K562 (cell line): ENCODE measurements at regions not wholly inside any gene's neighbourhood (a gene's known extent, or its start where the extent isn't known, plus 50 kb on each side); places are given as distances from the start of the nearest gene placed in this dataset.

ENCODE experiments used
- ATAC-seq: fragments of 200-7000 bp; cut with Tn5 transposase; 3 replicates; pipeline ENCODE4 v1.9.1; 2020; ENCODE audit warnings: moderate library complexity
- BruUV-seq: library from RNA; stranded (reverse); fragments of 400-500 nt; replicated peaks from 2 replicates; lab custom pipeline; 2021; lab: Mats Ljungman, UMichigan
- CTCF ChIA-PET: fragments of 300-600 bp; formaldehyde crosslinking; extraction: SDS; loops from one replicate; lab custom pipeline; 2021; ENCODE audit warnings: low intra/inter-chr PET ratio; lab: Yijun Ruan, JAX
- POLR2A ChIA-PET: fragments of 300-600, 350-650 bp; sonication (Branson Sonifier 250); formaldehyde crosslinking; extraction: SDS; loops from one replicate; lab custom pipeline; 2021; ENCODE audit warnings: antibody characterized with exemption, inconsistent platforms; lab: Yijun Ruan, JAX
- DNase-seq, 4 experiments: peaks; one replicate each; pipeline versions ENCODE4 v3.0.0 to v3.0.0-alpha.2; 2011 to 2018; ENCODE audit warnings: low spot score in 3 of 4, mixed read lengths in 3 of 4; ENCODE audit errors: extremely low read depth in 1 of 4
- FAIRE-seq: peaks from 2 replicates; lab custom pipeline; 2011; peaks lifted over from hg19 to GRCh38; lab: Jason Lieb, UNC
- H2AFZ ChIP-seq: 2 replicates; pipeline ENCODE4 v1.6.0; 2011; ENCODE audit warnings: low read depth, low read length, control low read depth, inconsistent platforms
- H3K27ac ChIP-seq: fragments of 200-600 bp; 3 replicates; pipeline ENCODE4 v1.8.0; 2011; ENCODE audit warnings: low read depth, mild to moderate bottlenecking, control low read depth, inconsistent platforms, low read length, moderate library complexity, mixed read lengths; ENCODE audit errors: extremely low read depth
- H3K27me3 ChIP-seq, 2 experiments: fragments of 300-600 bp in 1 of 2; 2 replicates in 1 of 2; 3 replicates in 1 of 2; pipeline versions ENCODE4 v1.6.0 to v1.8.0; 2011; ENCODE audit warnings: inconsistent platforms in 2 of 2, low read length in 2 of 2, mild to moderate bottlenecking in 1 of 2, mixed read lengths in 1 of 2, moderate library complexity in 1 of 2; ENCODE audit not compliant: control insufficient read depth in 2 of 2, insufficient read depth in 2 of 2
- H3K36me3 ChIP-seq: fragments of 300-600 bp; 3 replicates; pipeline ENCODE4 v1.8.0; 2011; ENCODE audit warnings: mild to moderate bottlenecking, low read length, inconsistent platforms; ENCODE audit not compliant: control insufficient read depth, insufficient read depth
- H3K4me1 ChIP-seq, 2 experiments: fragments of 200-600 bp in 1 of 2; replicated peaks in 1 of 2; 2 replicates in 1 of 2; 3 replicates in 1 of 2; pipeline versions ENCODE4 v1.5.1 to v1.8.0; 2011; ENCODE audit warnings: inconsistent platforms in 2 of 2, low read length in 2 of 2, mild to moderate bottlenecking in 1 of 2, mixed read lengths in 1 of 2, moderate library complexity in 1 of 2; ENCODE audit not compliant: control insufficient read depth in 2 of 2, insufficient read depth in 2 of 2
- H3K4me2 ChIP-seq: 2 replicates; pipeline ENCODE4 v1.6.1; 2011; ENCODE audit warnings: low read length, control low read depth, inconsistent platforms, mixed read lengths; ENCODE audit not compliant: insufficient read depth
- H3K4me3 ChIP-seq: fragments of 200-600 bp; sonication (generic), shearing (Covaris generic); 2 replicates; pipeline ENCODE4 v1.5.1; 2016; ENCODE audit warnings: control low read depth, inconsistent platforms
- H3K79me2 ChIP-seq: fragments of 200-600 bp; 3 replicates; pipeline ENCODE4 v1.8.0; 2011; ENCODE audit warnings: low read length, inconsistent platforms; ENCODE audit not compliant: control insufficient read depth, insufficient read depth
- H3K9ac ChIP-seq, 2 experiments: 2 replicates each; pipeline versions ENCODE4 v1.6.0 to v1.6.1; 2011; ENCODE audit warnings: low read depth in 2 of 2, low read length in 2 of 2, control low read depth in 1 of 2, inconsistent platforms in 1 of 2, mild to moderate bottlenecking in 1 of 2, mixed read lengths in 1 of 2; ENCODE audit not compliant: insufficient read depth in 1 of 2
- H3K9me1 ChIP-seq: one replicate; pipeline ENCODE4 v1.6.0; 2011; ENCODE audit warnings: inconsistent platforms, mild to moderate bottlenecking, low read length, moderate library complexity; ENCODE audit not compliant: control insufficient read depth, insufficient read depth
- H3K9me3 ChIP-seq: replicated peaks from 2 replicates; pipeline ENCODE4 v1.5.1; 2011; ENCODE audit warnings: low read depth, low read length, inconsistent platforms; ENCODE audit not compliant: control insufficient read depth, insufficient read depth
- H4K20me1 ChIP-seq: replicated peaks from 2 replicates; pipeline ENCODE4 v1.6.1; 2011; ENCODE audit warnings: low read length, inconsistent platforms, mixed read lengths; ENCODE audit not compliant: control insufficient read depth, insufficient read depth
- ATF3 ChIP-seq, 2 experiments: fragments of 450-650 bp in 1 of 2; sonication (generic) in 1 of 2; formaldehyde crosslinking in 1 of 2; IDR thresholded peaks in 1 of 2; conservative IDR thresholded peaks in 1 of 2; 2 replicates each; pipeline versions ENCODE4 v1.6.1 to v1.8.1; 2016 to 2023; ENCODE audit warnings: mild to moderate bottlenecking in 2 of 2, moderate library complexity in 2 of 2, inconsistent platforms in 1 of 2, missing genetic modification reagents in 1 of 2
- CTCF ChIP-seq, 3 experiments: IDR thresholded peaks in 2 of 3; conservative IDR thresholded peaks in 1 of 3; 2 replicates each; pipeline ENCODE4 v1.5.1; 2011 to 2012; ENCODE audit warnings: low read length in 3 of 3, mild to moderate bottlenecking in 3 of 3, control low read depth in 2 of 3, improper control_type of control experiment in 1 of 3, inconsistent platforms in 1 of 3, low read depth in 1 of 3, mixed read lengths in 1 of 3, moderate library complexity in 1 of 3; ENCODE audit not compliant: insufficient read depth in 2 of 3
- GABPB2 ChIP-seq: fragments of 250-450 bp; sonication (Bioruptor Pico); conservative IDR thresholded peaks from 2 replicates; pipeline ENCODE4 v1.5.1; 2021; ENCODE audit warnings: mild to moderate bottlenecking
- GATAD2B ChIP-seq: fragments of 450-650 bp; IDR thresholded peaks from 2 replicates; pipeline ENCODE4 v1.6.1; 2017; ENCODE audit warnings: mild to moderate bottlenecking, borderline replicate concordance
- HDAC2 ChIP-seq: fragments of 450-650 bp; IDR thresholded peaks from 2 replicates; pipeline ENCODE4 v1.6.1; 2016; ENCODE audit warnings: mild to moderate bottlenecking
- IFI16 ChIP-seq: fragments of 250-450 bp; sonication (Bioruptor Pico); IDR thresholded peaks from 2 replicates; pipeline ENCODE4 v2.1.2; 2022; ENCODE audit warnings: mild to moderate bottlenecking, inconsistent platforms
- SIN3B ChIP-seq: fragments of 450-650 bp; IDR thresholded peaks from 2 replicates; pipeline ENCODE4 v1.6.1; 2017; ENCODE audit warnings: low read depth, mild to moderate bottlenecking, moderate library complexity
- TCF15 ChIP-seq: fragments of 250-450 bp; sonication (Bioruptor Pico); IDR thresholded peaks from 2 replicates; pipeline ENCODE4 v1.8.0; 2022; ENCODE audit warnings: moderate library complexity, mild to moderate bottlenecking, inconsistent platforms
- UBTF ChIP-seq, 2 experiments: IDR thresholded peaks; 2 replicates each; pipeline ENCODE4 v1.6.1; 2012; ENCODE audit warnings: improper control_type of control experiment in 2 of 2, low read depth in 2 of 2, low read length in 2 of 2, borderline replicate concordance in 1 of 2
- USF1 ChIP-seq: sonication (generic); formaldehyde crosslinking; IDR thresholded peaks from 2 replicates; pipeline ENCODE4 v1.9.0; 2022; ENCODE audit warnings: mild to moderate bottlenecking, missing genetic modification reagents
- ZBTB7A ChIP-seq: IDR thresholded peaks from 2 replicates; pipeline ENCODE4 v1.6.1; 2011; ENCODE audit warnings: low read depth, mild to moderate bottlenecking, low read length, moderate library complexity, borderline replicate concordance; ENCODE audit not compliant: control insufficient read depth
- ZNF347 ChIP-seq: fragments of 450-650 bp; formaldehyde crosslinking; IDR thresholded peaks from 2 replicates; pipeline ENCODE4 v1.4.0; 2020; ENCODE audit warnings: low read depth, mild to moderate bottlenecking, moderate library complexity
- ZZZ3 ChIP-seq: fragments of 450-650 bp; IDR thresholded peaks from 2 replicates; pipeline ENCODE4 v1.6.1; 2016; ENCODE audit warnings: antibody characterized with exemption, mild to moderate bottlenecking, moderate library complexity
- WGBS: fragments of 100-300 bp; shearing (Covaris generic); methylation state at CpG from one replicate; pipeline ENCODE4 v1.1.6; 2016; ENCODE audit warnings: low coverage, mixed read lengths; ENCODE audit not compliant: insufficient coverage; ENCODE audit errors: missing lambda C conversion rate; 5-methylcytosine and 5-hydroxymethylcytosine counted together
- in situ Hi-C: fragments of 300-500 bp; cut with MboI; formaldehyde crosslinking; loops from 4 replicates; pipeline ENCODE4 v1.15.0; 2018; ENCODE audit warnings: inconsistent platforms, mixed read lengths
- intact Hi-C: fragments of 100-400 bp; cut with micrococcal nuclease; formaldehyde crosslinking; loops from 2 replicates; pipeline ENCODE4 v1.14.2; 2022

- no peak for ATAC-seq
- WGBS: 3% methylated on average over 5 of the region's 6 CpGs
- CTCF ChIA-PET: no interaction called here
Observed at GRCh38 chr13:73657821-73658540, 476.2 kb downstream of the KLF12 start.

More at GRCh38 chr13:73657821-73658540, 476.2 kb downstream of the KLF12 start:
- Histone ChIP-seq H3K36me3 (no peaks in the 10 kb centered on the region), H3K4me2 (no peak overlapping the region), H3K27ac (no peak overlapping the region), H3K79me2 (no peaks in the 10 kb centered on the region), H3K9me3 (no peaks in the 10 kb centered on the region), H2AFZ (no peak overlapping the region), H3K9me1 (no peaks in the 10 kb centered on the region), H3K4me3 (no peak overlapping the region), H3K27me3 (peaks cover 0 to 9% of the 10 kb centered on the region in 2 experiments; a peak in 1 of 5 replicates), H3K4me1 (no peaks in the 10 kb centered on the region; a peak in 1 of 5 replicates), H4K20me1 (no peaks in the 10 kb centered on the region), H3K9ac (no peak overlapping the region)
- FAIRE-seq: no peak
- in situ Hi-C loops: no loop called here
- POLR2A ChIA-PET: interaction anchor here (0.7 kb wide), 1 partner anchor 9 kb away, joined by 3 read pairs; no protein-coding TSS in a partner anchor
- intact Hi-C loops: no loop called here
- TF ChIP-seq HDAC2: no peak
- TF ChIP-seq GABPB2: no peak
- no peak for TF ChIP-seq TCF15 (CRISPR knock-in tag)
- TF ChIP-seq GATAD2B: no peak
- TF ChIP-seq CTCF (IDR thresholded peaks at IDR 0.05 in 2 of 3, conservative IDR thresholded peaks at IDR 0.05 in 1 of 3; ENCODE audit: insufficient read depth in 2 of 3, low read depth in 1 of 3, low read length in 3 of 3): no peak
- no peak for TF ChIP-seq ZBTB7A
- no peak for TF ChIP-seq SIN3B
- no peak for TF ChIP-seq USF1
- TF ChIP-seq ATF3 (IDR thresholded peaks at IDR 0.05): no peak
- TF ChIP-seq ATF3 (CRISPR knock-in tag; conservative IDR thresholded peaks at IDR 0.05): no peak
- TF ChIP-seq UBTF (IDR thresholded peaks at IDR 0.05; ENCODE audit: borderline replicate concordance in 1 of 2, low read depth in 2 of 2, low read length in 2 of 2): no peak
- TF ChIP-seq ZNF347 (CRISPR knock-in tag): no peak
- TF ChIP-seq IFI16 (CRISPR knock-in tag): no peak
- TF ChIP-seq ZZZ3: no peak
- no peak for DNase-seq
- no TSS peak for BruUV-seq
